HEK293 (cell line): ENCODE measurements at regions not wholly inside any gene's neighbourhood (a gene's known extent, or its start where the extent isn't known, plus 50 kb on each side); places are given as distances from the start of the nearest gene placed in this dataset.

Experiments
- CTCF ChIA-PET: fragments of 350-600 bp; formaldehyde crosslinking; extraction: SDS; loops from one replicate; lab custom pipeline; 2021; ENCODE audit warnings: antibody characterized with exemption; lab: Yijun Ruan, JAX
- POLR2A ChIA-PET: fragments of 300-600 bp; formaldehyde crosslinking; extraction: SDS; loops from one replicate; lab custom pipeline; 2020; ENCODE audit warnings: antibody characterized with exemption, inconsistent platforms; lab: Yijun Ruan, JAX
- H3K27ac ChIP-seq: fragments of 200-500 bp; sonication (Bioruptor generic); 2 replicates; pipeline ENCODE4 v1.5.1; 2014; ENCODE audit warnings: low read depth, low read length, control low read depth, inconsistent platforms; ENCODE audit errors: extremely low read depth
- H3K36me3 ChIP-seq, 2 experiments: fragments of 200-500 bp in 1 of 2; sonication (Bioruptor generic) in 1 of 2; 1 replicate in 1 of 2; 2 replicates in 1 of 2; pipeline ENCODE4 v1.5.1; 2014 to 2017; ENCODE audit warnings: inconsistent platforms in 2 of 2, low read length in 2 of 2; ENCODE audit not compliant: control insufficient read depth in 2 of 2, insufficient read depth in 1 of 2
- H3K4me1 ChIP-seq: fragments of 200-500 bp; sonication (Bioruptor generic); 2 replicates; pipeline ENCODE4 v1.5.1; 2014; ENCODE audit warnings: mild to moderate bottlenecking, low read length, inconsistent platforms; ENCODE audit not compliant: control insufficient read depth, insufficient read depth
- H3K4me3 ChIP-seq: 2 replicates; pipeline ENCODE4 v1.5.1; 2011; ENCODE audit warnings: low read depth, mild to moderate bottlenecking, control low read depth, low read length, moderate library complexity
- H3K9me3 ChIP-seq: fragments of 200-500 bp; sonication (Bioruptor generic); 2 replicates; pipeline ENCODE4 v1.5.1; 2014; ENCODE audit warnings: low read depth, low read length, inconsistent platforms; ENCODE audit not compliant: control insufficient read depth, insufficient read depth
- BCL11A ChIP-seq: fragments of 450-650 bp; formaldehyde crosslinking; IDR thresholded peaks from 2 replicates; pipeline ENCODE4 v1.5.1; 2016; ENCODE audit warnings: low read depth, missing biosample characterization, missing genetic modification characterization
- EGR2 ChIP-seq: fragments of 450-650 bp; formaldehyde crosslinking; IDR thresholded peaks from 2 replicates; pipeline ENCODE4 v1.5.1; 2016; ENCODE audit warnings: low read depth, missing biosample characterization, missing genetic modification characterization
- ELK4 ChIP-seq: IDR thresholded peaks from 2 replicates; pipeline ENCODE4 v1.6.1; 2011; ENCODE audit warnings: mild to moderate bottlenecking, low read depth, low read length, borderline replicate concordance
- GLI2 ChIP-seq: fragments of 450-650 bp; formaldehyde crosslinking; IDR thresholded peaks from 2 replicates; pipeline ENCODE4; 2017; ENCODE audit warnings: missing biosample characterization, missing genetic modification characterization, low read depth, borderline replicate concordance
- IKZF3 ChIP-seq: fragments of 450-650 bp; IDR thresholded peaks from 2 replicates; pipeline ENCODE4 v1.5.0; 2018; ENCODE audit warnings: missing biosample characterization, mild to moderate bottlenecking, missing genetic modification characterization, moderate library complexity
- RBAK ChIP-seq: fragments of 450-650 bp; formaldehyde crosslinking; IDR thresholded peaks from 2 replicates; pipeline ENCODE4 v1.5.1; 2016; ENCODE audit warnings: missing biosample characterization, missing genetic modification characterization
- SALL2 ChIP-seq: fragments of 450-650 bp; formaldehyde crosslinking; IDR thresholded peaks from 2 replicates; pipeline ENCODE4 v1.5.0; 2017; ENCODE audit warnings: missing biosample characterization, mild to moderate bottlenecking, missing genetic modification characterization, borderline replicate concordance
- SCRT2 ChIP-seq: fragments of 450-650 bp; formaldehyde crosslinking; IDR thresholded peaks from 2 replicates; pipeline ENCODE4 v1.5.1; 2016; ENCODE audit warnings: missing biosample characterization, missing genetic modification characterization
- ZIC2 ChIP-seq: fragments of 450-650 bp; formaldehyde crosslinking; IDR thresholded peaks from 2 replicates; pipeline ENCODE4 v1.5.1; 2016; ENCODE audit warnings: missing biosample characterization, missing genetic modification characterization
- ZNF23 ChIP-seq: fragments of 450-650 bp; formaldehyde crosslinking; IDR thresholded peaks from 2 replicates; pipeline ENCODE4 v1.5.1; 2016; ENCODE audit warnings: missing biosample characterization, missing genetic modification characterization, borderline replicate concordance
- ZNF423 ChIP-seq: fragments of 450-650 bp; formaldehyde crosslinking; IDR thresholded peaks from 2 replicates; pipeline ENCODE4 v1.5.1; 2016; ENCODE audit warnings: missing biosample characterization, missing genetic modification characterization
- ZNF449 ChIP-seq: fragments of 450-650 bp; formaldehyde crosslinking; IDR thresholded peaks from 2 replicates; pipeline ENCODE4 v1.5.1; 2017; ENCODE audit warnings: missing biosample characterization, mild to moderate bottlenecking, missing genetic modification characterization, moderate library complexity
- ZNF544 ChIP-seq: fragments of 450-650 bp; formaldehyde crosslinking; IDR thresholded peaks from 2 replicates; pipeline ENCODE4 v1.5.0; 2017; ENCODE audit warnings: missing biosample characterization, missing genetic modification characterization
- ZNF621 ChIP-seq: fragments of 450-650 bp; formaldehyde crosslinking; IDR thresholded peaks from 2 replicates; pipeline ENCODE4 v1.5.1; 2017; ENCODE audit warnings: missing biosample characterization, missing genetic modification characterization
- ZNF654 ChIP-seq: fragments of 450-650 bp; formaldehyde crosslinking; IDR thresholded peaks from 2 replicates; pipeline ENCODE4 v1.5.1; 2016; ENCODE audit warnings: low read depth, missing biosample characterization, missing genetic modification characterization
- ZNF670 ChIP-seq: fragments of 450-650 bp; formaldehyde crosslinking; IDR thresholded peaks from 2 replicates; pipeline ENCODE4 v1.5.1; 2016; ENCODE audit warnings: missing biosample characterization, missing genetic modification characterization, low read depth
- ZNF843 ChIP-seq: fragments of 450-650 bp; formaldehyde crosslinking; IDR thresholded peaks from 2 replicates; pipeline ENCODE4 v1.5.1; 2016; ENCODE audit warnings: missing biosample characterization, missing genetic modification characterization
- ZSCAN23 ChIP-seq: fragments of 450-650 bp; formaldehyde crosslinking; IDR thresholded peaks from 2 replicates; pipeline ENCODE4 v1.5.1; 2016; ENCODE audit warnings: missing biosample characterization, missing genetic modification characterization
- ZSCAN30 ChIP-seq: fragments of 450-650 bp; IDR thresholded peaks from 2 replicates; pipeline ENCODE4 v1.5.1; 2018; ENCODE audit warnings: missing biosample characterization, mild to moderate bottlenecking, missing genetic modification characterization, moderate library complexity
- TF ChIP-seq, protein P1 (sequence below): fragments of 450-650 bp; formaldehyde crosslinking; IDR thresholded peaks from 2 replicates; pipeline ENCODE4 v1.5.1; 2016; ENCODE audit warnings: missing biosample characterization, missing genetic modification characterization
- TF ChIP-seq, protein P2 (sequence below): fragments of 450-650 bp; formaldehyde crosslinking; IDR thresholded peaks from 2 replicates; pipeline ENCODE4 v1.5.1; 2017; ENCODE audit warnings: missing biosample characterization, missing genetic modification characterization

GRCh38 chr5:138637256-138637655, 62.1 kb upstream of the HSPA9 start:
- H3K4me1 ChIP-seq = no peaks in the 10 kb centered on the region
- H3K4me3 ChIP-seq = no peak overlapping the region
- TF ChIP-seq ZNF449 (tag by site-specific recombination) = no peak
- no peak for TF ChIP-seq ZNF843
- no peak for TF ChIP-seq RBAK (tag by site-specific recombination)
- TF ChIP-seq ZSCAN30 (tag by site-specific recombination) = no peak
- no peak for TF ChIP-seq ZNF544 (tag by site-specific recombination)
- TF ChIP-seq, protein P1, sequence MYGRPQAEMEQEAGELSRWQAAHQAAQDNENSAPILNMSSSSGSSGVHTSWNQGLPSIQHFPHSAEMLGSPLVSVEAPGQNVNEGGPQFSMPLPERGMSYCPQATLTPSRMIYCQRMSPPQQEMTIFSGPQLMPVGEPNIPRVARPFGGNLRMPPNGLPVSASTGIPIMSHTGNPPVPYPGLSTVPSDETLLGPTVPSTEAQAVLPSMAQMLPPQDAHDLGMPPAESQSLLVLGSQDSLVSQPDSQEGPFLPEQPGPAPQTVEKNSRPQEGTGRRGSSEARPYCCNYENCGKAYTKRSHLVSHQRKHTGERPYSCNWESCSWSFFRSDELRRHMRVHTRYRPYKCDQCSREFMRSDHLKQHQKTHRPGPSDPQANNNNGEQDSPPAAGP (tag by site-specific recombination) = no peak
- TF ChIP-seq, protein P2, sequence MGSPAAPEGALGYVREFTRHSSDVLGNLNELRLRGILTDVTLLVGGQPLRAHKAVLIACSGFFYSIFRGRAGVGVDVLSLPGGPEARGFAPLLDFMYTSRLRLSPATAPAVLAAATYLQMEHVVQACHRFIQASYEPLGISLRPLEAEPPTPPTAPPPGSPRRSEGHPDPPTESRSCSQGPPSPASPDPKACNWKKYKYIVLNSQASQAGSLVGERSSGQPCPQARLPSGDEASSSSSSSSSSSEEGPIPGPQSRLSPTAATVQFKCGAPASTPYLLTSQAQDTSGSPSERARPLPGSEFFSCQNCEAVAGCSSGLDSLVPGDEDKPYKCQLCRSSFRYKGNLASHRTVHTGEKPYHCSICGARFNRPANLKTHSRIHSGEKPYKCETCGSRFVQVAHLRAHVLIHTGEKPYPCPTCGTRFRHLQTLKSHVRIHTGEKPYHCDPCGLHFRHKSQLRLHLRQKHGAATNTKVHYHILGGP (tag by site-specific recombination) = no peak
- TF ChIP-seq ELK4 = no peak
- TF ChIP-seq GLI2 (tag by site-specific recombination) = no peak
- no peak for TF ChIP-seq SCRT2 (tag by site-specific recombination)
- no peaks in the 10 kb centered on the region for H3K36me3 ChIP-seq
- no peak overlapping the region for H3K27ac ChIP-seq
- ChIA-PET POLR2A (no interaction called here), CTCF (no interaction called here)
- H3K9me3 ChIP-seq = no peaks in the 10 kb centered on the region

- CTCF ChIA-PET = no interaction called here
Observed at GRCh38 chr5:138636398-138636944, 61.3 kb upstream of the HSPA9 start.

DNA sequence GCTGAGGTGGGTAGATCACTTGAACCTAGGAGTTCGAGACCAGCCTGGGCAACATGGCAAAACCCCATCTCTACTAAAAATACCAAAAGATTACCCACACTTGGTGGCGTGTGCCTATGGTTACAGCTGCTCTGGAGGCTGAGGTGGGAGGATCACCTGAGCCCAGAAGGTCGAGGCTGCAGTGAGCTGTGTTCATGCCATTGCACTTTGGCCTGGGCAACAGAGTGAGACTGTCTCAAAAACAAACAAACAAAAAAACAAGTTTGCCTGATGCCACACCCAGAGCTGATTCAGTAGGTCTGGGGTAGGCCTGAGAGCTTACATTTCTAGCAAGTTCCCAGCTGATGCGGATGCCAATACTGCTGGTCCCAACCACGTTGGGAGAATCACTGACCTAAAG, 60.5 kb upstream of the HSPA9 start:
- ChIA-PET CTCF (no interaction called here), POLR2A (no interaction called here)
- H3K4me1 ChIP-seq = no peaks in the 10 kb centered on the region
- H3K27ac ChIP-seq = no peak overlapping the region
- H3K36me3 ChIP-seq = no peaks in the 10 kb centered on the region
- no peaks in the 10 kb centered on the region for H3K9me3 ChIP-seq
- TF ChIP-seq BCL11A (tag by site-specific recombination) = no peak
- TF ChIP-seq ZNF654 = no peak
- no peak for TF ChIP-seq ZNF621 (tag by site-specific recombination)
- H3K4me3 ChIP-seq = no peak overlapping the region

More at GRCh38 chr5:138636398-138636944, 61.3 kb upstream of the HSPA9 start:
- POLR2A ChIA-PET = no interaction called here
- H3K27ac ChIP-seq = no peak overlapping the region
- H3K4me1 ChIP-seq = no peaks in the 10 kb centered on the region
- TF ChIP-seq ZSCAN23 = no peak
- TF ChIP-seq ZNF423 (tag by site-specific recombination) = no peak
- peak; percentile 65 for TF ChIP-seq EGR2
- no peak for TF ChIP-seq ZNF23 (tag by site-specific recombination)
- no peak for TF ChIP-seq ZNF670 (tag by site-specific recombination)
- TF ChIP-seq ELK4 = no peak
- TF ChIP-seq SALL2 (tag by site-specific recombination) = no peak
- TF ChIP-seq IKZF3 = no peak
- peak; percentile 18; the same call in 1 of the 2 replicates for TF ChIP-seq ZIC2
- H3K36me3 ChIP-seq = no peaks in the 10 kb centered on the region
- H3K9me3 ChIP-seq = no peaks in the 10 kb centered on the region
- no peak overlapping the region for H3K4me3 ChIP-seq
